ENCODE measurements at regions not wholly inside any gene's neighbourhood (a gene's known extent, or its start where the extent isn't known, plus 50 kb on each side); places are given as distances from the start of the nearest gene placed in this dataset.

- H3K4me1 Mint-ChIP-seq (ENCODE audit: low read depth), result no peaks in the 10 kb centered on the region
- no peak overlapping the region for H3K27ac Mint-ChIP-seq
- CTCF ChIA-PET, result interaction anchor here (0.8 to 5.6 kb wide), 23 partner anchors 15 to 634 kb away, joined by 3 to 93 read pairs (median 5); partner anchors contain the start of gene USP2
- intact Hi-C loops (cut with micrococcal nuclease), result loop anchor here (1.0 kb wide), 2 partner anchors 93 to 118 kb away; partner anchors contain the start of gene USP2
- no peaks in the 10 kb centered on the region for H3K36me3 Mint-ChIP-seq (ENCODE audit: low read depth)
- H3K27me3 Mint-ChIP-seq (ENCODE audit: low read depth), result peaks cover 4% of the 10 kb centered on the region
- DNase-seq, result no peak
- H3K4me3 Mint-ChIP-seq, result no peak overlapping the region
- no peaks in the 10 kb centered on the region for H3K9me3 Mint-ChIP-seq
Observed at GRCh38 chr11:119473901-119474681, 51.1 kb upstream of the THY1 start.

- no peaks in the 10 kb centered on the region for H3K36me3 Mint-ChIP-seq (ENCODE audit: low read depth)
- DNase-seq, result no peak
- no peaks in the 10 kb centered on the region for H3K9me3 Mint-ChIP-seq
- H3K27me3 Mint-ChIP-seq (ENCODE audit: low read depth), result peaks cover 5% of the 10 kb centered on the region
- CTCF ChIA-PET, result interaction anchor here (1.8 to 1.9 kb wide), 2 partner anchors 117 to 121 kb away, joined by 6 to 7 read pairs; no protein-coding TSS in a partner anchor
- H3K4me3 Mint-ChIP-seq, result no peak overlapping the region
- no peak overlapping the region for H3K27ac Mint-ChIP-seq
- intact Hi-C loops (cut with micrococcal nuclease), result no loop called here
- no peaks in the 10 kb centered on the region for H3K4me1 Mint-ChIP-seq (ENCODE audit: low read depth)
Observed at GRCh38 chr11:119473226-119473625, 50.3 kb upstream of the THY1 start.

- intact Hi-C loops (cut with micrococcal nuclease), result no loop called here
- H3K36me3 Mint-ChIP-seq (ENCODE audit: low read depth), result no peaks in the 10 kb centered on the region
- CTCF ChIA-PET, result interaction anchor here (1.8 kb wide), 1 partner anchor 117 kb away, joined by 7 read pairs; no protein-coding TSS in a partner anchor
- no peak overlapping the region for H3K27ac Mint-ChIP-seq
- peaks cover 9% of the 10 kb centered on the region for H3K27me3 Mint-ChIP-seq (ENCODE audit: low read depth)
- no peak for DNase-seq
- H3K4me1 Mint-ChIP-seq (ENCODE audit: low read depth), result no peaks in the 10 kb centered on the region
- no peak overlapping the region for H3K4me3 Mint-ChIP-seq
- peaks cover 2% of the 10 kb centered on the region for H3K9me3 Mint-ChIP-seq
Observed at GRCh38 chr11:119472856-119473222, 49.9 kb upstream of the THY1 start.
